Endothelial cell (in vitro differentiated cells): ENCODE measurements at regions not wholly inside any gene's neighbourhood (a gene's known extent, or its start where the extent isn't known, plus 50 kb on each side); places are given as distances from the start of the nearest gene placed in this dataset.
A peak's percentile ranks its signal among the peaks of the same experiment; 100 is the strongest.

Source experiments
- DNase-seq: peaks from one replicate; pipeline ENCODE4 v3.0.0; 2021; ENCODE audit warnings: low spot score
- H3K27ac Mint-ChIP-seq: one replicate; pipeline ENCODE4 v1.8.0; 2021; ENCODE audit warnings: mixed read lengths, inconsistent platforms; ENCODE audit not compliant: unreplicated experiment
- H3K27me3 Mint-ChIP-seq: one replicate; pipeline ENCODE4 v1.8.0; 2021; ENCODE audit warnings: mild to moderate bottlenecking, moderate library complexity, mixed read lengths, inconsistent platforms; ENCODE audit not compliant: unreplicated experiment
- H3K36me3 Mint-ChIP-seq: one replicate; pipeline ENCODE4 v1.8.0; 2021; ENCODE audit warnings: mild to moderate bottlenecking, low read depth, mixed read lengths, inconsistent platforms; ENCODE audit not compliant: unreplicated experiment
- H3K4me1 Mint-ChIP-seq: one replicate; pipeline ENCODE4 v1.8.0; 2021; ENCODE audit warnings: mild to moderate bottlenecking, mixed read lengths, inconsistent platforms; ENCODE audit not compliant: unreplicated experiment
- H3K4me3 Mint-ChIP-seq: one replicate; pipeline ENCODE4 v1.8.0; 2021; ENCODE audit warnings: mild to moderate bottlenecking, mixed read lengths, inconsistent platforms; ENCODE audit not compliant: unreplicated experiment
- H3K9me3 Mint-ChIP-seq: one replicate; pipeline ENCODE4 v1.8.0; 2021; ENCODE audit warnings: mixed read lengths, inconsistent platforms; ENCODE audit not compliant: unreplicated experiment
- TF ChIP-seq, protein P1 (sequence below): fragments of 200-600 bp; sonication (generic); IDR thresholded peaks from one replicate; pipeline ENCODE4 v1.5.0; 2021; ENCODE audit warnings: antibody characterized with exemption; ENCODE audit not compliant: unreplicated experiment

DNA sequence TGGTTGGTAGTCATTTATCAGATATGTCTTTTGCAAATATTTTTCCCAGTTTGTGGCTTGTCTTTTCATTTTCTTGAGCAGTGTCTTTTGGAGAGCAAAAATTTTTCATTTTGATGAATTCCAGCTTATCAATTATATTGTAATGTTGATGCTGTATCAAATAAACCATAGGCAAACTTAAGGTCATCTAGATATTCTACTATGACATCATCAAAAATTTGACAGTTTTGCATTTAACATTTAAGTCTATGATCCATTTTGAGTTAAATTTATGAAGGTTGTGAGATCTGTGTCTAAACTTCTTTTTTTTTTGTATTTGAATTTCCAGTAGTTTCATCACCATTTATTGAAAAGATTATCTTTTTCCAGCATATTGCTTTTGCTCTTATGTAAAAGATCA is 505.5 kb upstream of the COX7C start:
- Mint-ChIP-seq H3K27ac (no peak overlapping the region), H3K27me3 (no peaks in the 10 kb centered on the region), H3K4me3 (no peak overlapping the region), H3K4me1 (no peaks in the 10 kb centered on the region), H3K9me3 (no peaks in the 10 kb centered on the region), H3K36me3 (no peaks in the 10 kb centered on the region)
- DNase-seq: no peak
- TF ChIP-seq, protein P1, sequence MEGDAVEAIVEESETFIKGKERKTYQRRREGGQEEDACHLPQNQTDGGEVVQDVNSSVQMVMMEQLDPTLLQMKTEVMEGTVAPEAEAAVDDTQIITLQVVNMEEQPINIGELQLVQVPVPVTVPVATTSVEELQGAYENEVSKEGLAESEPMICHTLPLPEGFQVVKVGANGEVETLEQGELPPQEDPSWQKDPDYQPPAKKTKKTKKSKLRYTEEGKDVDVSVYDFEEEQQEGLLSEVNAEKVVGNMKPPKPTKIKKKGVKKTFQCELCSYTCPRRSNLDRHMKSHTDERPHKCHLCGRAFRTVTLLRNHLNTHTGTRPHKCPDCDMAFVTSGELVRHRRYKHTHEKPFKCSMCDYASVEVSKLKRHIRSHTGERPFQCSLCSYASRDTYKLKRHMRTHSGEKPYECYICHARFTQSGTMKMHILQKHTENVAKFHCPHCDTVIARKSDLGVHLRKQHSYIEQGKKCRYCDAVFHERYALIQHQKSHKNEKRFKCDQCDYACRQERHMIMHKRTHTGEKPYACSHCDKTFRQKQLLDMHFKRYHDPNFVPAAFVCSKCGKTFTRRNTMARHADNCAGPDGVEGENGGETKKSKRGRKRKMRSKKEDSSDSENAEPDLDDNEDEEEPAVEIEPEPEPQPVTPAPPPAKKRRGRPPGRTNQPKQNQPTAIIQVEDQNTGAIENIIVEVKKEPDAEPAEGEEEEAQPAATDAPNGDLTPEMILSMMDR: no peak

GRCh38 chr5:86115164-86115563 is 502.6 kb upstream of the COX7C start:
- H3K4me1 Mint-ChIP-seq: no peaks in the 10 kb centered on the region

GRCh38 chr5:86118542-86118941 is 499.2 kb upstream of the COX7C start:
- no peak overlapping the region for H3K27ac Mint-ChIP-seq
- no peaks in the 10 kb centered on the region for H3K4me1 Mint-ChIP-seq
- no peaks in the 10 kb centered on the region for H3K36me3 Mint-ChIP-seq
- H3K27me3 Mint-ChIP-seq: no peaks in the 10 kb centered on the region
- DNase-seq: no peak
- TF ChIP-seq, protein P1: peak; percentile 55
- H3K9me3 Mint-ChIP-seq: no peaks in the 10 kb centered on the region
- no peak overlapping the region for H3K4me3 Mint-ChIP-seq

More at GRCh38 chr5:86115164-86115563, 502.6 kb upstream of the COX7C start:
- Mint-ChIP-seq H3K9me3 (no peaks in the 10 kb centered on the region), H3K27ac (no peak overlapping the region), H3K4me3 (no peak overlapping the region), H3K27me3 (no peaks in the 10 kb centered on the region), H3K36me3 (no peaks in the 10 kb centered on the region)
- TF ChIP-seq, protein P1: no peak
- no peak for DNase-seq

- H3K27me3 Mint-ChIP-seq: no peaks in the 10 kb centered on the region
Measured at GRCh38 chr5:86124333-86124732, 493.4 kb upstream of the COX7C start.

More at GRCh38 chr5:86124333-86124732, 493.4 kb upstream of the COX7C start:
- no peaks in the 10 kb centered on the region for H3K9me3 Mint-ChIP-seq
- H3K36me3 Mint-ChIP-seq: no peaks in the 10 kb centered on the region
- no peak overlapping the region for H3K4me3 Mint-ChIP-seq
- no peak for DNase-seq
- TF ChIP-seq, protein P1: no peak
- H3K4me1 Mint-ChIP-seq: no peaks in the 10 kb centered on the region
- H3K27ac Mint-ChIP-seq: no peak overlapping the region
